HCT116 (cell line): ENCODE measurements at regions not wholly inside any gene's neighbourhood (a gene's known extent, or its start where the extent isn't known, plus 50 kb on each side); places are given as distances from the start of the nearest gene placed in this dataset.

ENCODE experiments used
- ATF3 ChIP-seq: IDR thresholded peaks from 2 replicates; pipeline ENCODE4 v1.6.1; 2012
- CTCF ChIP-seq, 3 experiments: fragments of 200-600 bp in 1 of 3; sonication (generic) in 1 of 3; IDR thresholded peaks in 2 of 3; conservative IDR thresholded peaks in 1 of 3; 2 replicates each; pipeline ENCODE4 v1.5.1; 2012 to 2017; ENCODE audit warnings: low read depth in 2 of 3, low read length in 2 of 3, antibody characterized with exemption in 1 of 3, borderline replicate concordance in 1 of 3, control low read depth in 1 of 3, mild to moderate bottlenecking in 1 of 3, mixed read lengths in 1 of 3, mixed run types in 1 of 3, moderate library complexity in 1 of 3; ENCODE audit not compliant: insufficient read depth in 1 of 3
- EZH2 ChIP-seq: fragments of 200-600 bp; sonication (generic); IDR thresholded peaks from 2 replicates; pipeline ENCODE4 v1.6.1; 2017; ENCODE audit warnings: antibody characterized with exemption, mixed run types
- EZH2phosphoT487 ChIP-seq: fragments of 200-600 bp; IDR thresholded peaks from 2 replicates; pipeline ENCODE4 v1.6.1; 2018; ENCODE audit warnings: antibody characterized with exemption, borderline replicate concordance
- FOSL1 ChIP-seq: IDR thresholded peaks from 2 replicates; pipeline ENCODE4 v1.6.1; 2012; ENCODE audit warnings: low read depth
- JUND ChIP-seq: IDR thresholded peaks from 2 replicates; pipeline ENCODE4 v1.6.1; 2012
- POLR2A ChIP-seq: IDR thresholded peaks from 2 replicates; pipeline ENCODE4 v1.7.0; 2011; ENCODE audit warnings: borderline replicate concordance; ENCODE audit not compliant: insufficient read depth, insufficient read length; ENCODE audit errors: extremely low read depth
- POLR2AphosphoS5 ChIP-seq: IDR thresholded peaks from 2 replicates; pipeline ENCODE4 v1.6.1; 2011; ENCODE audit warnings: mild to moderate bottlenecking, low read depth, low read length, moderate library complexity
- RAD21 ChIP-seq: IDR thresholded peaks from 2 replicates; pipeline ENCODE4 v1.6.1; 2012; ENCODE audit warnings: low read depth, mild to moderate bottlenecking
- SP1 ChIP-seq: IDR thresholded peaks from 2 replicates; pipeline ENCODE4 v1.6.1; 2012; ENCODE audit warnings: low read depth
- ZNF274 ChIP-seq: fragments of 200-500 bp; sonication (Bioruptor generic); IDR thresholded peaks from 2 replicates; pipeline ENCODE4 v1.6.1; 2014; ENCODE audit warnings: mild to moderate bottlenecking, low read depth, low read length, inconsistent platforms
- TF ChIP-seq, protein P1 (sequence below): IDR thresholded peaks from 2 replicates; pipeline ENCODE4 v1.6.1; 2011; ENCODE audit warnings: mild to moderate bottlenecking, low read length, moderate library complexity; ENCODE audit not compliant: insufficient replicate concordance; ENCODE audit errors: extremely low read depth

GRCh38 chr10:130967161-130967560, 344.4 kb downstream of the TCERG1L start:
- TF ChIP-seq CTCF (IDR thresholded peaks at IDR 0.05 in 2 of 3, conservative IDR thresholded peaks at IDR 0.05 in 1 of 3; ENCODE audit: borderline replicate concordance in 1 of 3, insufficient read depth in 1 of 3, low read depth in 2 of 3, low read length in 2 of 3) (no peak), EZH2 (no peak), EZH2phosphoT487 (no peak), FOSL1 (no peak), JUND (no peak), RAD21 (no peak), POLR2AphosphoS5 (no peak), SP1 (no peak), ATF3 (no peak), POLR2A (no peak), ZNF274 (no peak)
- TF ChIP-seq, protein P1, sequence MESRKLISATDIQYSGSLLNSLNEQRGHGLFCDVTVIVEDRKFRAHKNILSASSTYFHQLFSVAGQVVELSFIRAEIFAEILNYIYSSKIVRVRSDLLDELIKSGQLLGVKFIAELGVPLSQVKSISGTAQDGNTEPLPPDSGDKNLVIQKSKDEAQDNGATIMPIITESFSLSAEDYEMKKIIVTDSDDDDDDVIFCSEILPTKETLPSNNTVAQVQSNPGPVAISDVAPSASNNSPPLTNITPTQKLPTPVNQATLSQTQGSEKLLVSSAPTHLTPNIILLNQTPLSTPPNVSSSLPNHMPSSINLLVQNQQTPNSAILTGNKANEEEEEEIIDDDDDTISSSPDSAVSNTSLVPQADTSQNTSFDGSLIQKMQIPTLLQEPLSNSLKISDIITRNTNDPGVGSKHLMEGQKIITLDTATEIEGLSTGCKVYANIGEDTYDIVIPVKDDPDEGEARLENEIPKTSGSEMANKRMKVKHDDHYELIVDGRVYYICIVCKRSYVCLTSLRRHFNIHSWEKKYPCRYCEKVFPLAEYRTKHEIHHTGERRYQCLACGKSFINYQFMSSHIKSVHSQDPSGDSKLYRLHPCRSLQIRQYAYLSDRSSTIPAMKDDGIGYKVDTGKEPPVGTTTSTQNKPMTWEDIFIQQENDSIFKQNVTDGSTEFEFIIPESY = no peak
